Left ventricle myocardium inferior (tissue), 1 donor: ENCODE measurements at regions not wholly inside any gene's neighbourhood (a gene's known extent, or its start where the extent isn't known, plus 50 kb on each side); places are given as distances from the start of the nearest gene placed in this dataset.

ENCODE experiments used
- DNase-seq: peaks from one replicate; pipeline ENCODE4 v3.0.0-alpha.2; 2020
- H3K27ac ChIP-seq: fragments of 200-600 bp; replicated peaks from 2 replicates; pipeline ENCODE4 v1.8.0; 2021
- H3K27me3 ChIP-seq: fragments of 200-600 bp; 2 replicates; pipeline ENCODE4 v1.8.0; 2021; ENCODE audit warnings: low read depth
- H3K36me3 ChIP-seq: fragments of 200-600 bp; 2 replicates; pipeline ENCODE4 v1.8.0; 2021
- H3K4me1 ChIP-seq: fragments of 200-600 bp; 2 replicates; pipeline ENCODE4 v1.8.0; 2021
- H3K4me3 ChIP-seq: fragments of 200-600 bp; 2 replicates; pipeline ENCODE4 v1.8.0; 2021; ENCODE audit warnings: mild to moderate bottlenecking, moderate library complexity
- H3K9me3 ChIP-seq: fragments of 200-600 bp; replicated peaks from 2 replicates; pipeline ENCODE4 v1.8.0; 2021
- intact Hi-C: fragments of 100-400 bp; cut with micrococcal nuclease; formaldehyde crosslinking; loops from one replicate; pipeline ENCODE4 v1.11.0; 2022
- TF ChIP-seq, protein P1 (sequence below): fragments of 200-600 bp; IDR thresholded peaks from 2 replicates; pipeline ENCODE4 v1.8.0; 2021; ENCODE audit warnings: antibody characterized with exemption, mild to moderate bottlenecking, borderline replicate concordance
- donor health status: DM: no; HTN: yes; CAD: no; lungs with severe emphysema.

DNA sequence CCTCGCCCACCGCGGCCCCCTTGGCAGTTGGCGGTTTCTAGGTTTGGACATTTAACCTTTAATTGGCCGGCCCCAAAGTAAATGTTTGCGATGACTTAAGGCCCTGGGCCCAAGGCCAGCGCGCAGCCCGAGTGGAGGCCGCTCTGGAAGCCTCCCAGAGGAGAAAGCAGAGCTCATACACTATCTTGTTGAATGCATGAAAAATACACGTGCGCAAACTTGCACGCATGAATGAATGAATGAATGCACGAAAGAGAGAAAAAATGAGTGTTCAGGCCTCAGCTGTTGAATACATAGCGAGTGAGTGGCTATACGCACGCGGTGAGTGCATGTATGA is 279.3 kb upstream of the USP9Y start:
- intact Hi-C loops = no loop called here
- Histone ChIP-seq H3K27me3 (peaks cover 9% of the 10 kb centered on the region), H3K4me1 (no peaks in the 10 kb centered on the region), H3K36me3 (no peaks in the 10 kb centered on the region), H3K27ac (no peak overlapping the region), H3K4me3 (peak overlapping the region; percentile 63), H3K9me3 (no peaks in the 10 kb centered on the region)
- TF ChIP-seq, protein P1, sequence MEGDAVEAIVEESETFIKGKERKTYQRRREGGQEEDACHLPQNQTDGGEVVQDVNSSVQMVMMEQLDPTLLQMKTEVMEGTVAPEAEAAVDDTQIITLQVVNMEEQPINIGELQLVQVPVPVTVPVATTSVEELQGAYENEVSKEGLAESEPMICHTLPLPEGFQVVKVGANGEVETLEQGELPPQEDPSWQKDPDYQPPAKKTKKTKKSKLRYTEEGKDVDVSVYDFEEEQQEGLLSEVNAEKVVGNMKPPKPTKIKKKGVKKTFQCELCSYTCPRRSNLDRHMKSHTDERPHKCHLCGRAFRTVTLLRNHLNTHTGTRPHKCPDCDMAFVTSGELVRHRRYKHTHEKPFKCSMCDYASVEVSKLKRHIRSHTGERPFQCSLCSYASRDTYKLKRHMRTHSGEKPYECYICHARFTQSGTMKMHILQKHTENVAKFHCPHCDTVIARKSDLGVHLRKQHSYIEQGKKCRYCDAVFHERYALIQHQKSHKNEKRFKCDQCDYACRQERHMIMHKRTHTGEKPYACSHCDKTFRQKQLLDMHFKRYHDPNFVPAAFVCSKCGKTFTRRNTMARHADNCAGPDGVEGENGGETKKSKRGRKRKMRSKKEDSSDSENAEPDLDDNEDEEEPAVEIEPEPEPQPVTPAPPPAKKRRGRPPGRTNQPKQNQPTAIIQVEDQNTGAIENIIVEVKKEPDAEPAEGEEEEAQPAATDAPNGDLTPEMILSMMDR = no peak
- no peak for DNase-seq

DNA sequence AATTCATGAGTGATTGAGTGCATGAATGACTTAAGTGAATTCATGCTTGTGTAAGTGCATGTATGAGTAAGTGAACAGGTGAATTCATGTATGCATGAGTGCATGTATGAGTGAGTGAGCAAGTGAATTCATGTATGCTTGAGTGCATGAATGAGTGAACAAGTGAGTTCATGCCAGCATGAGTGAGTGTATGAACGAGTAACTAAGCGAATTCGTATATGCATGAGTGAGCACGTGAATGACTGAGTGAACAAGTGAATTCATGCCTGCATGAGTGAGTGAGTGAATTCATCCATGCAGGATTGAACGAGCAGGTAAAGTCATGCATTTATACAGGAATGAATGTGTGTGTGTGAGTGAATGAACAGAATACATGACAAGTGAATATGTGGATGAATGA is 278.5 kb upstream of the USP9Y start:
- H3K4me3 ChIP-seq = no peak overlapping the region
- DNase-seq = no peak
- H3K27ac ChIP-seq = no peak overlapping the region
- no peaks in the 10 kb centered on the region for H3K4me1 ChIP-seq
- TF ChIP-seq, protein P1 = no peak
- no peaks in the 10 kb centered on the region for H3K9me3 ChIP-seq
- H3K27me3 ChIP-seq = peaks cover 9% of the 10 kb centered on the region
- intact Hi-C loops = no loop called here
- no peaks in the 10 kb centered on the region for H3K36me3 ChIP-seq

DNA sequence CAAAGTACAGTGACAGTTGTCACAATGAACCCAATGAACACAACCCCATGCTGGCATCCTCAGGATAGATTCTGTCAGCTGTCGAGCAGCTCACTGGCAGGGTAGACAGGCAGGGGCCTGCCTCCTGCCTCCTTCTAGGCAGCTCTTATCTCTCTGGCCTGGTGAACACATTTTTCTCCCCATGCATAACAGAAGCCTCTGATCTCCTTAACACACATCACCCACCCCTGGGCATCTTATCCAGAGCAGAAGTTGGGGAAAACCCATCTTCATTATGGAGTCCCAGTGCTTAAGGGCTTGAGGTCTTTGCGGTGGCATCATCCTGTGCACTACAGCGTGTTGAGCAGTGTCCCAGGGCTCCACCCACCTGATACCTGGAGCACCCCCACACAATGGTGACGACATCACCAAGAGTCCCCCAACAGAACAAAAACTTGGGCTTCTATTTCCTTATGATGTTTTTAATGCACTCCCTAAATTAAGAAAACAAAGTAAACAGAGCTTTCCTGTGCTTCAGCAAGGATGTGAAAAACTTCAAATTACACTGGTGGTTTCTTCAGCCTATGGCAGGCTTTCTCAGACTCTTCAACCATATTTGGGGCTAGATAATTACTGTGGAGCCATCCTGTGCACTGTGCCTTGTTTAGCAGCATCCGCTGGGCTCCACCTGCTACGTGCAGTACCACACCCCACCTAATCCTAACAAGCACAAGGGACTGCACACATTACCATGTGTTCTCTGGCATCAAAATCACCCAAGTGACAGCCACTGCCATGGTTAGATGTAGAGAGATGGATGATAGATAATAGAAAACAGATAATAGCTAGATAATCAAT is 277.4 kb upstream of the USP9Y start:
- H3K27me3 ChIP-seq = peaks cover 9% of the 10 kb centered on the region
- H3K4me3 ChIP-seq = no peak overlapping the region
- no peaks in the 10 kb centered on the region for H3K4me1 ChIP-seq
- DNase-seq = no peak
- TF ChIP-seq, protein P1 = no peak
- H3K36me3 ChIP-seq = no peaks in the 10 kb centered on the region
- intact Hi-C loops = no loop called here
- no peak overlapping the region for H3K27ac ChIP-seq
- H3K9me3 ChIP-seq = no peaks in the 10 kb centered on the region

DNA sequence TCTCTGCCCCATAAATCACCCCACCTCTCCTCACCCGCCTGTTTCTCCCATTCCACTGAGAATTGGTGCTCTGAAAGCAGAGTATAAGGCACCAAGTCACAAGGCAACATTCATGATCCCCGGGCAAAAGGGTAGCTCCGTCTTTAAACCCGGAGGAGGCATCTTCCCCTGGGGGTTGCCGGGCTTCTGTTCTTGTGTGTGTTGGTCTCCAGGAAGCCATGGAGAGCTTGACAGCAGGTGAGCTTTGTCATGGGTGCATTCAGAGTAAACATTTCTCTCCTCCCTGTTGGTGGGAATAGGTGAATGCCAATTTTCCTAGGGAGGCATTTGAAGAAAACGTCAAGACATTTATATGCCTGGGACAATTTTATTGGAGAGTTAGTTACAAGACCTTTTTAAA is 275.5 kb upstream of the USP9Y start:
- Histone ChIP-seq H3K36me3 (no peaks in the 10 kb centered on the region), H3K27ac (no peak overlapping the region), H3K4me1 (no peaks in the 10 kb centered on the region), H3K27me3 (peaks cover 9% of the 10 kb centered on the region), H3K9me3 (no peaks in the 10 kb centered on the region), H3K4me3 (no peak overlapping the region)
- TF ChIP-seq, protein P1 = no peak
- intact Hi-C loops = no loop called here
- no peak for DNase-seq

GRCh38 chrY:12427361-12427760 is 273.7 kb upstream of the USP9Y start:
- intact Hi-C loops = no loop called here
- no peak overlapping the region for H3K27ac ChIP-seq
- H3K9me3 ChIP-seq = no peaks in the 10 kb centered on the region
- H3K4me3 ChIP-seq = no peak overlapping the region
- no peaks in the 10 kb centered on the region for H3K4me1 ChIP-seq
- TF ChIP-seq, protein P1 = no peak
- H3K27me3 ChIP-seq = no peaks in the 10 kb centered on the region
- no peak for DNase-seq
- H3K36me3 ChIP-seq = no peaks in the 10 kb centered on the region
